ENCODE measurements at regions not wholly inside any gene's neighbourhood (a gene's known extent, or its start where the extent isn't known, plus 50 kb on each side); places are given as distances from the start of the nearest gene placed in this dataset.

- Histone ChIP-seq H3K56ac (replicated peaks; ENCODE audit: insufficient read length, low read depth, low read length) (no peak overlapping the region), H3K27me3 (replicated peaks in 1 of 4; ENCODE audit: control insufficient read depth in 3 of 4, extremely low read depth in 1 of 4, insufficient read depth in 3 of 4, low read length in 3 of 4) (no peaks in the 10 kb centered on the region; a peak in 1 of 7 replicates), H2BK5ac (ENCODE audit: low read depth, low read length) (no peak overlapping the region), H4K20me1 (replicated peaks in 1 of 2; ENCODE audit: control insufficient read depth in 1 of 2, insufficient read depth in 2 of 2, low read length in 2 of 2) (no peaks in the 10 kb centered on the region), H3K9me3 (ENCODE audit: insufficient read depth in 2 of 2, low read depth in 1 of 2, low read length in 1 of 2) (no peaks in the 10 kb centered on the region), H3K36me3 (ENCODE audit: control insufficient read depth in 2 of 4, insufficient read depth in 4 of 4, low read length in 3 of 4) (no peaks in the 10 kb centered on the region), H3K79me2 (ENCODE audit: control insufficient read depth in 1 of 2, insufficient read depth in 2 of 2, low read length in 2 of 2) (no peaks in the 10 kb centered on the region), H3K23ac (ENCODE audit: insufficient read length) (no peak overlapping the region), H3K14ac (ENCODE audit: insufficient read length) (no peak overlapping the region), H3K4me2 (ENCODE audit: insufficient read depth in 1 of 2, low read depth in 2 of 2, low read length in 2 of 2) (no peak overlapping the region), H2AFZ (ENCODE audit: low read length) (no peak overlapping the region), H4K8ac (ENCODE audit: extremely low read depth, insufficient read depth, low read length) (no peak overlapping the region), H3K23me2 (ENCODE audit: low read depth, low read length) (no peaks in the 10 kb centered on the region; the same call in 1 of the 2 replicates), H3K27ac (ENCODE audit: low read depth, low read length) (no peak overlapping the region), H3K18ac (ENCODE audit: extremely low read depth, low read length) (no peak overlapping the region), H3K79me1 (ENCODE audit: low read depth, low read length) (no peaks in the 10 kb centered on the region), H3K4me3 (ENCODE audit: extremely low read depth in 1 of 4, insufficient read depth in 2 of 4, low read depth in 3 of 4, low read length in 4 of 4) (no peak overlapping the region), H3K4me1 (replicated peaks in 1 of 4; ENCODE audit: control insufficient read depth in 3 of 4, insufficient read depth in 4 of 4, low read length in 3 of 4) (no peaks in the 10 kb centered on the region), H4K5ac (ENCODE audit: insufficient read length, low read depth, low read length) (no peak overlapping the region), H2BK120ac (replicated peaks; ENCODE audit: low read depth, low read length) (no peak overlapping the region), H3K4ac (replicated peaks; ENCODE audit: insufficient read length, low read depth, low read length) (no peak overlapping the region), H2BK15ac (ENCODE audit: low read length) (no peak overlapping the region), H3K9ac (replicated peaks in 1 of 4; ENCODE audit: extremely low read depth in 1 of 4, low read depth in 3 of 4, low read length in 3 of 4) (no peak overlapping the region), H2BK20ac (ENCODE audit: low read length) (no peak overlapping the region), H4K91ac (replicated peaks; ENCODE audit: insufficient read length, low read length) (no peak overlapping the region), H2BK12ac (ENCODE audit: low read depth, low read length) (no peak overlapping the region), H2AK5ac (ENCODE audit: low read depth, low read length) (no peak overlapping the region)
- TF ChIP-seq TAF1 (IDR thresholded peaks at IDR 0.05; ENCODE audit: low read depth, low read length) (no peak), TCF12 (IDR thresholded peaks at IDR 0.05; ENCODE audit: low read depth, low read length) (no peak), BACH1 (IDR thresholded peaks at IDR 0.05; ENCODE audit: low read length) (no peak), CBX8 (IDR thresholded peaks at IDR 0.05; ENCODE audit: borderline replicate concordance, low read depth, low read length) (no peak), SIX5 (IDR thresholded peaks at IDR 0.05; ENCODE audit: low read depth, low read length) (no peak), TBP (IDR thresholded peaks at IDR 0.05; ENCODE audit: low read depth, low read length) (no peak), POU5F1 (IDR thresholded peaks at IDR 0.05; ENCODE audit: low read depth, low read length) (no peak), CREB1 (IDR thresholded peaks at IDR 0.05) (no peak), HDAC6 (IDR thresholded peaks at IDR 0.05; ENCODE audit: low read depth, low read length) (no peak)
- ChIA-PET POLR2A (ENCODE audit: partially characterized antibody) (interaction anchor here (0.7 kb wide), 1 partner anchor 110 kb away, joined by 3 read pairs; no protein-coding TSS in a partner anchor), CTCF (ENCODE audit: partially characterized antibody) (interaction anchor here (0.7 kb wide), 1 partner anchor 24 kb away, joined by 3 read pairs; no protein-coding TSS in a partner anchor)
- WGBS, 2 experiments (ENCODE audit: extremely low coverage in 1 of 2, insufficient coverage in 1 of 2, insufficient read length in 1 of 2, insufficient replicate concordance in 2 of 2, low coverage in 1 of 2, low lambda C conversion rate in 2 of 2, missing lambda C conversion rate in 1 of 2): 90% methylated on average over 3 of the region's 3 CpGs; no CpG with 5 or more reads in 1 of the 2 experiments
- no peak for FAIRE-seq
- no peak for DNase-seq (ENCODE audit: low read depth in 1 of 2, low spot score in 2 of 2)
Measured at GRCh38 chr5:174489215-174489614, 235.2 kb upstream of the MSX2 start.
